HPDE6-E6E7 (cell line): ENCODE measurements at regions not wholly inside any gene's neighbourhood (a gene's known extent, or its start where the extent isn't known, plus 50 kb on each side); places are given as distances from the start of the nearest gene placed in this dataset.

Source experiments
- DNase-seq: peaks from one replicate; pipeline ENCODE4 v3.0.0; 2011; ENCODE audit warnings: missing footprints; ENCODE audit errors: extremely low spot score

DNA sequence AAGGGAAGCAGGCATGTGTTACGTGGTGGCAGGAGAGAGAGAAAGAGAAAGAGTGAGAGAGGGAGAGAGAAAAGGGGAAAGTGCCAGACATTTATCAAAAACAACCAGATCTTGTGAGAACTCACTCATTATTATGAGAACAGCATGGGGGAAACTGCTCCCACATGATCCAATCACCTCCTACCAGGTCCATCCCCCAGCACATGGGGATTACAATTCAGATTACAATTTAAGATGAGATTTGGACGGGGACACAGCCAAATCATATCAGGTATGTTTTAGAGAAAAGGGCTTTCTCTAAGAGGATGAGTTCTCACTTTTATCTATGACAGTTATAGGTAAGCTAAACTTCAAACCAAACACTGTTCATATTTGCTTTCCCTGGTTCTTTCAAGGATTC is 597.3 kb upstream of the PIK3C3 start:
- DNase-seq = no peak

DNA sequence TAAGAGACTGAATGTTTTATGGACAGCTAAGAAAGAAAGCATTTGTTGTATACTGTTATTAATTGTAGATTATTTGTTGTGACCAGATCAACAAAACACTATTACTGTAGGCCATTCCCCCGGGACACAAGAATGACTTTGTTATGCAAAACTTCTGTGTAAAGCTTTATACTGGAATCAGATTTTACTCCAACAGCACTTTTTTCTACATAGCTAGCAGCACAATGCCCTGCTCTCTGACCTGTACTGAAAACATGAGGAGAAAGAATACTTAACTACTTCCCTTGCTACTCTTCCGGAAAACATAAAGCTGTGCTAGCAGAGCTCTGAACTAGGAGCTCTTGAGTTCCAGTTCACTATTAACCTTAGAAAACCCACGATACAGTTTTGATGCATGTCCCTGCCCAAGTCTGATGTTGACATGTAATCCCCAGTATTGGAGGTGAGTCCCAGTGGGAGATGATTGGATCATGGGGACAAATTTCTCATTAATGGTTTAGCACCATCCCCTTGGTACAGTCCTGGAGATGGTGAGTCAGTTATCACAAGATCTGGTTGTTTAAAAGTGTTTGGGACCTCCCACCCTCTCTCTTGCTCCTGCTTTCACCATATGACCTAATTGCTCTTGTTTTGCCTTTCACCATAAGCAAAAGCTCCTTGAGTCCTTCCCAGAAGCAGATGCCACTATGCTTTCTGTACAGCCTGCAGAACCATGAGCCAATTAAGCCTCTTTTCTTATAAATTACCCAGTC is 601.1 kb upstream of the PIK3C3 start:
- DNase-seq = no peak

DNA sequence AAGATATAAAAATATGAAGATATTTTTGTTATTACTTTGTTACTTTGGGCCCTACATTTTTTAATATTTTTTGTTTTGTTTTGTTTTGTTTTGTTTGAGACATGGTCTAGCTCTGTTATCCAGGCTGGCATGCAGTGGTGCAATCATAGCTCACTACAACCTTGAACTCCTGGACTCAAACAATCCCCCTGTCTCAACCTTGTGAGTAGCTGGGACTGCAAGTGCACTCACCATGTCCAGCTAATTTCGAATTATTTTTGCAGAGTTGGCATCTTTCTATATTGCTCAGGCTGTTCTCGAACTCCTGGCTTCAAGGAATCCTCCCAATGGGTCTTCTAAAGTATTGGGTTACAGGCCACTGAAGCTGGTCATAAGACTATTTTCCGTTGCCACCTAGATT is 603.6 kb upstream of the PIK3C3 start:
- no peak for DNase-seq

GRCh38 chr18:41347057-41347456 is 608.0 kb upstream of the PIK3C3 start:
- no peak for DNase-seq

DNA sequence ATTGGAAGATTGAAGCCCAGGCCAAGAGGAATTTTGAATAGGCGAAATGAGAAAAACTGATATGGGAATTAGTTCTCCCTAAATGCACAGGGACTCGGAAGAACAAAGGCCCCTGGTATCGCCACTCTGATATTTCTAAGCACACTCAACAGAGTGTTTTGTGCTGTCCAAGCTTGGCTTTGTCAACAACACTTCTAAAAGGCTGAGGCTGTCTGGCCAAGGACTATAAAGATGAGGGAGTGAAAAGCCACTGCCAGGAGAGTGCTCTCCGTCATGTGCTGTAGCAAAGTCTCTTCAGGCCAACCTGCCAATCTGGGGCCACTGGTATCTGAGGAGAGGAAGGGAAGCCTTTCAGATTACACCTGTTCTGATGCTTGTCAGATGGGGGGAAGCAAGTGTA is 611.2 kb upstream of the PIK3C3 start:
- DNase-seq = no peak

DNA sequence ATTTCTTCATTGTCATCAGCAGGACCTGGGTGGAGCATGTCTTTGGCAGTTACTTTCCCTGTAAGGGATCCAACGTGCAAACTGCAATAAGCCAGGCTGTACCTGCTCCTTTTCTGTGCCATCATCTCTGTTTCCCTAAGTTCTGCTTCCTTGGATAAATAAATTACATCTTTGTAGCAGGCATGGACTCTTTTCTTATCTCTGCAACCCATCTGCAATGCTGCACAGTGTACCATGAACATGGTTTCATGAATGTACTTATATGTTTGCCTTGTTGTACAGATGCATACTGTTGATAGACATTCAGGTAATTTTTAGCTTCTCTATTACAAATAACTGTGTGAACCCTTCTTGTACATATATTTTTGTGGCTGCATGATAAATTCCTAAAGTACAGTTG is 616.7 kb upstream of the PIK3C3 start:
- no peak for DNase-seq

- no peak for DNase-seq
Observed at GRCh38 chr18:41331661-41332060, 623.4 kb upstream of the PIK3C3 start.

GRCh38 chr18:41326311-41326710 is 628.7 kb upstream of the PIK3C3 start:
- no peak for DNase-seq

GRCh38 chr18:41324934-41325333 is 630.1 kb upstream of the PIK3C3 start:
- DNase-seq = no peak

DNA sequence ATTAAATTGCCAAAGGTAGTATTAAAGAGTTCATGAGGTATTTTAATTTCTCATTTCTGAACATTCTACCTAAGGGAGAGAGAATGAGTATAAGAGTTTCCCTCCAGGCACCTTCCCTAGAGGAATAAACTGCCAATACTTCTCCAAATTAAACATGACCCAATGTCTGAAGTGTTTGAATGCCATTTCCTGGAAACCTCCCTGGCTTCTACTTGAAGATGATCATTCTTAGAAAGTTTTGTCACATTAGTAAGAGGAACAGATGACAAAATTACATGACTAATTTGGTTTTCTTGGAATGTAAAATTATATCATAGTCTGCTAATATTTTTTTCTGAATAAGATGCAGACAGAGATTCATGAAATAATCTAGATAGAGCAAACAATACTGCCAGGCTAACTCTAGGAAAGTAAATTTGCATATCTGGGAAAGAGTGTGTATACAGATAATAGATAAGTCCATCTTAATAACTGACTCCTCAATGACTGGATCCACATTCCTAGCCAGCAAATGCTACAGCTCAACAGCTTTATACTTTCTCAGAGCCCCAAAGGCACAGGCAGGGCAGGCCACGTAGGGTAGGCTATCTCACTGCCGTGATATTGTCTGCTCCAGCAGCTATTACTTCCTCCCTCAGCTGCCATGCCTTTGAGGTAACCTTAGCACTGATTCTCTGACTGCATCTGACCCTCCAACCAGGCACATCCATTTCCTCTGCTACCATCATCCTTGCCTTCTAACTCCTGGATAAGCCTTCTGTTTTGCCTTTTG is 630.8 kb upstream of the PIK3C3 start:
- no peak for DNase-seq

DNA sequence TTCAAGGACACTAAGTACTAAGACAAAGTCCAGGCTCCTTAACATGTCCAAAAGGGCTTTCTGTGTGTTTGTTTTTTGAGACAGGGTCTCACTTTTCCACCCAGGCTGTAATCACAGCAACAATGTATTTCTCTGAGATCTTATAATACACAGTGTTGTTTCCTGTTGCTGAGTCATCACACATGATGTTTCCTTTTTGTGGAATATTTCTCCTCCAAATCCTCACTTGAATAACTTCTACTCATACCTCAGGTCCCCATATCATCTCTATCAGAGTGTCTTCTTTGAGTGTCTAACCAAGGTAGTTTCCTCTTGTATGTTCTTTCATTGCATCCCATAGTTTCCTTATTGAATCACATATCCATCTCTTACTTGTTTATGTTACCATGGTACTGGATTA is 632.0 kb upstream of the PIK3C3 start:
- DNase-seq = no peak

DNA sequence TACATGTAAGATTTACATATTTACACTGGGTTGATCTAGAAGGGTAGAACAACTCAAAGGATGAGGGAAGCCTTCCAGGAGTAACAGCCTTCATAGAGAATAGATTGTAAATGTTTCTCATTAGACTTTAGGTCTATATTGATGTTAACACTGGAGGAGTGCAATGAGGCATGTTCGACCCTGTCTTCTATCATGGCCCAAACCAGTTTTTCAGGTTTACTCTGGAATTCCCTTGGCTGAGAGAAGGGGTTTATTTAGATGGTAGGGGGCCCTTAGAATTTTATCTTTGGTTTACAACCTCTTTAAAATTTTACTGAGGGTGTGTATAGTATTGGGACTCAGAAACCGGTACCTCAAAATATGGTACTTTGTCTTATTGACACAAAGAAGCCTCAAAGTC is 634.9 kb upstream of the PIK3C3 start:
- no peak for DNase-seq

GRCh38 chr18:41315134-41315533 is 639.9 kb upstream of the PIK3C3 start:
- no peak for DNase-seq

- DNase-seq = no peak
Observed at GRCh38 chr18:41311571-41312547, 643.2 kb upstream of the PIK3C3 start.

GRCh38 chr18:41297740-41298139 is 657.3 kb upstream of the PIK3C3 start:
- DNase-seq = no peak

DNA sequence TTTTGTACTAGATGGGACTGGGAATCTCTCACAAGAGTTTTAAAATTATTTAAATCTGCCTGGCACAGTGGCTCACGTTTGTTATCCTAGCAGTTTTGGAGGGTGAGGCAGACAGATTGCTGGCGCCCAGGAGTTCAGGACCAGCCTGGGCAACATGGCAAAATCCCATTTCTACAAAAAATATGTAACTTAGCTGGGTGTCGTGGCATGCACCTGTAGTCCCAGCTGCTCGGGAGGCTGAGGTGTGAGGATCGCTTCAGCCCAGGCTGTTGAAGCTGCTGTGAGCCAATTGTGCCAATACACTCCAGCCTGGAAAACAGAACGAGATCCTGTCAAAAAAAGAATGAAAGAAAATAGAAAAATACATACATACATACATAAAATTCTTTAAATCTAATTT is 685.7 kb upstream of the PIK3C3 start:
- DNase-seq = no peak

DNA sequence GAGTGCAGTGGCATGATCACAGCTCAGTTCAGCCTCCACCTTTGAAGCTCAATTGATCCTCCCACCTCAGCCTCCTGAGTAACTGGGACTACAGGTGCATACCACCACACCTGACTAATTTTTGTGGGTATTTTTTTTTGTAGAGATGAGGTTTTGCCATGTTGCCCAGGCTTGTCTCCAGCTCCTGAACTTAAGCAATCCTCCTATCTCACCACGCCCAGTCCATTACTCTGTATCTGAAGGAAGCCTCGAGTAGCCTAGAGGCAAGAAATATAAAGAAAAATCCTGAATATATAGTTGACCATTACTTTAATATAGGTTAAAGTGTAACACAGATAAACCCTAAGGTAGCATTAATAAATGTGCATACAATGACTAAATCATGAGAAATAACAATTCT is 686.8 kb upstream of the PIK3C3 start:
- DNase-seq = no peak

GRCh38 chr18:41266616-41267015 is 688.4 kb upstream of the PIK3C3 start:
- DNase-seq = no peak

- no peak for DNase-seq
Observed at GRCh38 chr18:41266204-41266603, 688.8 kb upstream of the PIK3C3 start.

DNA sequence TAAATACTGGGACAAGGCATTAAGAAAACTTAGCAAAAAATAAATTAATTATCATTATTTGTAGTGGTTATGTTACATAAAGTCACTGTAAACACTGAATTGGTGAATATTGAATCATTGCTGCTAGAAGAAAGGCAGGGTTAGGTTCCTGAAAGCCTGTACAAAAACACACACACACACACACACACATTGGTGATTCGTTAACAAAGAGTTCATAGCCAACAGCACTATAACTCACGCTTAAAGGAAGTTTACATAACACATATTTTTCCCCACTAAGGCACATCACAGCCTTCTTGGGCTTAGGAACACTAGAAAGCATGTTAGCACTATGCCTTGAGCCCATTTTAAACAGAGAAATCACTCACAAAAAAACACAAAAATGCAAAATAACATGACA is 690.0 kb upstream of the PIK3C3 start:
- no peak for DNase-seq

DNA sequence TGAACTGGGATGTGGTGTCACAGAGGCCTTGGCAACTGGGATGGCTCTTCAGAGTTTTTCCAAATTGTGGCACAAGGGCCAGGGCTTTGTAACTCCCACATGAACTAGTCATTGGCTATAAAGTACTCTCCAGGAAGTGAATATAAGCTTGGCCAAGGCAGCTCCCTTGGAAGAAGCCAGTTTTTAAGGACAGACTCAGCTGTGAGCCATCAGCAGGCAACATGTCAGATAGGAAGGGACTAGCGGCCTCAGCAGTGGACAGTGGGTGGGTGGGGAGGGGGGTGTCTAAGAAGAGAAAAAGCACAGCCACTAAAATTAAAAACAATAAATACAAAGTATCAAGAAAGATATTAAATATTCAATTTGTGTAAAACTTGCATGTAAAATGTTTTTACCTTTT is 691.1 kb upstream of the PIK3C3 start:
- no peak for DNase-seq

GRCh38 chr18:41262688-41263087 is 692.3 kb upstream of the PIK3C3 start:
- no peak for DNase-seq
